DND-41 (cell line): ENCODE measurements at regions not wholly inside any gene's neighbourhood (a gene's known extent, or its start where the extent isn't known, plus 50 kb on each side); places are given as distances from the start of the nearest gene placed in this dataset.

Experiments used
- ATAC-seq: fragments of 200-7000 bp; cut with Tn5 transposase; 3 replicates; pipeline ENCODE4 v1.9.1; 2021; ENCODE audit warnings: low read depth; ENCODE audit not compliant: insufficient read depth
- DNase-seq: peaks from one replicate; pipeline ENCODE4 v3.0.0-alpha.2; 2020
- H2AFZ ChIP-seq: 2 replicates; pipeline ENCODE4 v1.6.0; 2012; ENCODE audit warnings: low read depth, low read length
- H3K27ac ChIP-seq: 2 replicates; pipeline ENCODE4 v1.5.1; 2012; ENCODE audit warnings: low read length, inconsistent platforms
- H3K27me3 ChIP-seq: fragments of 200-600 bp; sonication (generic); 2 replicates; pipeline ENCODE4 v1.6.0; 2012; ENCODE audit warnings: low read length, mild to moderate bottlenecking, inconsistent platforms; ENCODE audit not compliant: insufficient read depth, poor library complexity
- H3K36me3 ChIP-seq: 2 replicates; pipeline ENCODE4 v1.5.1; 2012; ENCODE audit warnings: low read length, inconsistent platforms; ENCODE audit not compliant: insufficient read depth
- H3K4me1 ChIP-seq: 2 replicates; pipeline ENCODE4 v1.5.1; 2012; ENCODE audit warnings: mild to moderate bottlenecking, low read length; ENCODE audit not compliant: insufficient read depth
- H3K4me2 ChIP-seq: 2 replicates; pipeline ENCODE4 v1.6.0; 2012; ENCODE audit warnings: mild to moderate bottlenecking, moderate library complexity, low read length, inconsistent platforms; ENCODE audit not compliant: insufficient read depth
- H3K4me3 ChIP-seq, 2 experiments: fragments of 200-600 bp in 1 of 2; shearing (Covaris generic) in 1 of 2; 2 replicates each; pipeline ENCODE4 v1.5.1; 2012 to 2016; ENCODE audit warnings: inconsistent platforms in 2 of 2, low read length in 2 of 2, mild to moderate bottlenecking in 2 of 2, low read depth in 1 of 2, moderate library complexity in 1 of 2
- H3K79me2 ChIP-seq: 2 replicates; pipeline ENCODE4 v1.6.0; 2012; ENCODE audit warnings: low read length, inconsistent platforms; ENCODE audit not compliant: insufficient read depth
- H3K9ac ChIP-seq: 2 replicates; pipeline ENCODE4 v1.6.0; 2012; ENCODE audit warnings: low read depth, mild to moderate bottlenecking, inconsistent platforms, low read length, moderate library complexity
- H3K9me3 ChIP-seq: 2 replicates; pipeline ENCODE4 v1.5.1; 2012; ENCODE audit warnings: low read length, moderate library complexity, mild to moderate bottlenecking, inconsistent platforms; ENCODE audit not compliant: insufficient read depth, severe bottlenecking
- H4K20me1 ChIP-seq: 2 replicates; pipeline ENCODE4 v1.6.0; 2012; ENCODE audit warnings: low read length; ENCODE audit not compliant: insufficient read depth
- CTCF ChIP-seq: IDR thresholded peaks from 2 replicates; pipeline ENCODE4 v1.5.1; 2012; ENCODE audit warnings: borderline replicate concordance, low read length, moderate library complexity, mild to moderate bottlenecking; ENCODE audit not compliant: poor library complexity, severe bottlenecking; ENCODE audit errors: extremely low read depth
- EZH2 ChIP-seq: IDR thresholded peaks from 3 replicates; pipeline ENCODE4 v1.6.1; 2012; ENCODE audit warnings: borderline replicate concordance, low read depth, mild to moderate bottlenecking, moderate library complexity, low read length, inconsistent platforms; ENCODE audit not compliant: severe bottlenecking

DNA sequence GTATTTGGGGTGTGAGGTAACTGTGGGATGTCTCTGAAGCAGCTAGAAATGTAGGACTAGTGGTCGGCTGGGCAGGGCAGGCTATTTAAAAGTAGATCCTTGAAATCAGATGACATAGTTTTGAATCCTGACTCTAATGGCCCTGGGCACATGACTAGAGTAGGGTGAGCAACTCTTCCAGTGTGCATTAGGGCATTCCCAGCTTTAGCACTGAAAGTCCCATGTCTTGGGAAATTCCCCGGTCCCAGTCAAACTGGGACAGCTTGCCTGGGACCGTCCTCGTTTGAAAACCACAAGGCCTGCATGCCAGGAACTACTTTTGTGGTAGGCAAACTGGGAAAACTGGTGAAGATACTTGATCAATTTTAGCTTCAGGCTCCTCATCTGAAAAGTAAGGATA lies 255.3 kb downstream of the PTEN start:
- no peaks in the 10 kb centered on the region for H4K20me1 ChIP-seq
- no peaks in the 10 kb centered on the region for H3K27me3 ChIP-seq
- no peaks in the 10 kb centered on the region for H3K79me2 ChIP-seq
- no peaks in the 10 kb centered on the region for H3K9me3 ChIP-seq
- H2AFZ ChIP-seq = no peak overlapping the region
- ATAC-seq (no peak), DNase-seq (no peak)
- no peaks in the 10 kb centered on the region for H3K36me3 ChIP-seq
- H3K27ac ChIP-seq = no peak overlapping the region
- no peak overlapping the region for H3K4me2 ChIP-seq
- peaks cover 40% of the 10 kb centered on the region for H3K4me1 ChIP-seq
- no peak for TF ChIP-seq CTCF
- no peak for TF ChIP-seq EZH2
- no peak overlapping the region for H3K9ac ChIP-seq
- H3K4me3 ChIP-seq = no peak overlapping the region

DNA sequence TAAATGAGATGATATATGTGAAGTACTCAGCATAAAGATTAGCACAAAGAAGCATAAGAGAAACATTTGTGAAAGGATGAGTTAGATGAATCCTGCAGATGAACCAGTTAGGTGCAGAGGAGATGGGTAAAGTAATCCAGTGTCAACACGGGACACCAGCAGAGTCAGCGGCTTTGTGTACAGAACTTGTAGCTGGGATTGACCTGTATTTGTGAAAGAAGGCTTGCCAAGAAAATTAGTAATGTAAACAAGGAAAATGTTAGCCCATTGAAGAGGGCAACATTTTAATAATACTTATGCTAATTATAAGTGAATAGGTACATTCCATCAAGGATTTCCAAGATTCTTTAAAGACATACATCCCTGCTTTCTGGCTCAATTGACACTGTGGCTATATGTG lies 255.7 kb downstream of the PTEN start:
- H3K9ac ChIP-seq = no peak overlapping the region
- no peaks in the 10 kb centered on the region for H4K20me1 ChIP-seq
- no peaks in the 10 kb centered on the region for H3K79me2 ChIP-seq
- TF ChIP-seq EZH2 (no peak), CTCF (no peak)
- H2AFZ ChIP-seq = no peak overlapping the region
- no peak overlapping the region for H3K4me3 ChIP-seq
- no peak overlapping the region for H3K27ac ChIP-seq
- H3K36me3 ChIP-seq = no peaks in the 10 kb centered on the region
- ATAC-seq (no peak), DNase-seq (no peak)
- H3K27me3 ChIP-seq = no peaks in the 10 kb centered on the region
- H3K4me2 ChIP-seq = no peak overlapping the region
- H3K9me3 ChIP-seq = no peaks in the 10 kb centered on the region
- H3K4me1 ChIP-seq = peaks cover 36% of the 10 kb centered on the region

DNA sequence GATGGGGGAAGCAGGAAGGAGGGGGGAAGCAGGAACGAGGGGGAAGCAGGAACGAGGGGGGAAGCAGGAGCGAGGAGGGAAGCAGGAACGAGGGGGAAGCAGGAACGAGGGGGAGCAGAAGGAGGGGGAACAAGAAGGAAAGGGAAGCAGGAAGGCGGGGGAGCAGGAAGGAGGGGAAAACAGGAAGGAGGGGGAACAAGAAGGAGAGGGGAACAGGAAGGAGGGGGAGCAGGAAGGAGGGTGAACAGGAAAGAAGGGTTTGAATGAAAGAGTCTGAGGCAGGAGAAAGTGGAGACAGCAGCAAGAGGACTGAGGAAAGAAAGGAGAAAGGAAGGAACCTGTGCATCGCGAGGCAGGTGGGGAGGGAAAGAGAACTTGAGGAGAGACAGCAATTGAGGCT lies 256.6 kb downstream of the PTEN start:
- peak overlapping the region; percentile 35 for H2AFZ ChIP-seq
- no peak overlapping the region for H3K9ac ChIP-seq
- no peaks in the 10 kb centered on the region for H3K79me2 ChIP-seq
- H3K27ac ChIP-seq = 0 out of 2 replicates have a peak overlapping the region, but pooled peaks have one; percentile 6
- no peak for TF ChIP-seq CTCF
- DNase-seq = no peak
- no peak overlapping the region for H3K4me3 ChIP-seq
- H3K36me3 ChIP-seq = no peaks in the 10 kb centered on the region
- H3K4me1 ChIP-seq = peaks cover 27% of the 10 kb centered on the region
- peak; percentile 47; the same call in 2 of the 3 replicates for ATAC-seq
- H3K27me3 ChIP-seq = no peaks in the 10 kb centered on the region
- H3K4me2 ChIP-seq = no peak overlapping the region
- no peaks in the 10 kb centered on the region for H4K20me1 ChIP-seq
- H3K9me3 ChIP-seq = no peaks in the 10 kb centered on the region
